Astrocyte (in vitro differentiated cells and primary cell): ENCODE measurements at regions not wholly inside any gene's neighbourhood (a gene's known extent, or its start where the extent isn't known, plus 50 kb on each side); places are given as distances from the start of the nearest gene placed in this dataset.
"Not testable (repeated sequence)": the region's sequence is repeated elsewhere in the genome, so short reads cannot be mapped to it uniquely, and the experiment has no call there.

Experiments used
- DNase-seq: peaks from one replicate; pipeline ENCODE4 v3.0.0-alpha.2; 2010; ENCODE audit warnings: low read depth
- FAIRE-seq: peaks from 2 replicates; lab custom pipeline; 2011; peaks lifted over from hg19 to GRCh38; lab: Jason Lieb, UNC
- H2AFZ ChIP-seq: 2 replicates; pipeline ENCODE4 v1.6.0; 2012; ENCODE audit warnings: low read depth, low read length, inconsistent platforms
- H3K27ac ChIP-seq: 2 replicates; pipeline ENCODE4 v1.5.1; 2011; ENCODE audit warnings: low read depth, low read length, inconsistent platforms
- H3K27me3 ChIP-seq: 2 replicates; pipeline ENCODE4 v1.6.0; 2011; ENCODE audit warnings: low read length, inconsistent platforms; ENCODE audit not compliant: insufficient read depth
- H3K36me3 ChIP-seq: 2 replicates; pipeline ENCODE4 v1.5.1; 2011; ENCODE audit warnings: low read length, inconsistent platforms; ENCODE audit not compliant: insufficient read depth
- H3K4me1 ChIP-seq: 2 replicates; pipeline ENCODE4 v1.5.1; 2011; ENCODE audit warnings: low read length, inconsistent platforms; ENCODE audit not compliant: insufficient read depth
- H3K4me2 ChIP-seq: 2 replicates; pipeline ENCODE4 v1.6.0; 2012; ENCODE audit warnings: low read length, inconsistent platforms
- H3K4me3 ChIP-seq: 2 replicates; pipeline ENCODE4 v1.5.1; 2011; ENCODE audit warnings: low read depth, mild to moderate bottlenecking, low read length, inconsistent platforms; ENCODE audit not compliant: insufficient read depth
- H3K79me2 ChIP-seq: 2 replicates; pipeline ENCODE4 v1.6.0; 2012; ENCODE audit warnings: mild to moderate bottlenecking, low read length, inconsistent platforms; ENCODE audit not compliant: insufficient read depth
- H3K9ac ChIP-seq: 2 replicates; pipeline ENCODE4 v1.6.0; 2012; ENCODE audit warnings: mild to moderate bottlenecking, low read length, inconsistent platforms
- H3K9me3 ChIP-seq: 2 replicates; pipeline ENCODE4 v1.5.1; 2012; ENCODE audit warnings: low read depth, mild to moderate bottlenecking, low read length, inconsistent platforms; ENCODE audit not compliant: insufficient read depth
- H4K20me1 ChIP-seq: 2 replicates; pipeline ENCODE4 v1.6.0; 2012; ENCODE audit warnings: low read length, inconsistent platforms; ENCODE audit not compliant: insufficient read depth
- H3K27ac Mint-ChIP-seq: one replicate; pipeline ENCODE4 v1.8.0; 2021; ENCODE audit warnings: mild to moderate bottlenecking, mixed read lengths; ENCODE audit not compliant: unreplicated experiment
- H3K27me3 Mint-ChIP-seq: one replicate; pipeline ENCODE4 v1.8.0; 2021; ENCODE audit warnings: low read depth, mixed read lengths; ENCODE audit not compliant: unreplicated experiment
- H3K36me3 Mint-ChIP-seq: one replicate; pipeline ENCODE4 v1.8.0; 2021; ENCODE audit warnings: low read depth, mixed read lengths; ENCODE audit not compliant: unreplicated experiment
- H3K4me1 Mint-ChIP-seq: one replicate; pipeline ENCODE4 v1.8.0; 2021; ENCODE audit warnings: low read depth, mixed read lengths; ENCODE audit not compliant: unreplicated experiment
- H3K4me3 Mint-ChIP-seq: one replicate; pipeline ENCODE4 v1.8.0; 2021; ENCODE audit warnings: mild to moderate bottlenecking, moderate library complexity, mixed read lengths; ENCODE audit not compliant: unreplicated experiment
- H3K9me3 Mint-ChIP-seq: one replicate; pipeline ENCODE4 v1.8.0; 2021; ENCODE audit warnings: mild to moderate bottlenecking, mixed read lengths; ENCODE audit not compliant: unreplicated experiment
- EZH2 ChIP-seq: IDR thresholded peaks from 2 replicates; pipeline ENCODE4 v1.6.1; 2012; ENCODE audit warnings: mild to moderate bottlenecking, low read length, inconsistent platforms; ENCODE audit not compliant: insufficient read depth
- TF ChIP-seq, protein P1 (sequence below): IDR thresholded peaks from 2 replicates; pipeline ENCODE4 v1.5.1; 2011; ENCODE audit warnings: low read depth, mild to moderate bottlenecking, inconsistent platforms, low read length, moderate library complexity; ENCODE audit not compliant: insufficient read depth

DNA sequence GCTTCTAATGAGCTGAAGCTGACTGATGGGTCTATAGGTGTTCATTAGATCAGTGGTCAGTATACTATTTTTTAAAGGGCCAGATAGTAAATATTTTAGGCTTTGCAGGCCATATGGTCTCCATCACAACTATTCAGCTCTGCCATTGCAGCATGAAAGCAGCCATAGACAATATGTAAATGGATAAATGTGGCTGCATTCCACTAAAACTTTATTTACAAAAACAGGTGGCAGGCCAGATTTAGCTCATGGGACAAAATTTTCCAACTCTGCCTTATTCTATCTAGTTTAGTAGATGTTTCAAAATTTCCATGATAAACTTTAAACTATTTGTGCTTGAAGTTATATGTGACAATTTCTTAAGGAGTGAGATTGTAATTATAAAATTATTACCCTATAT is 339.3 kb downstream of the ABCC12 start:
- TF ChIP-seq EZH2, result no peak
- TF ChIP-seq, protein P1, sequence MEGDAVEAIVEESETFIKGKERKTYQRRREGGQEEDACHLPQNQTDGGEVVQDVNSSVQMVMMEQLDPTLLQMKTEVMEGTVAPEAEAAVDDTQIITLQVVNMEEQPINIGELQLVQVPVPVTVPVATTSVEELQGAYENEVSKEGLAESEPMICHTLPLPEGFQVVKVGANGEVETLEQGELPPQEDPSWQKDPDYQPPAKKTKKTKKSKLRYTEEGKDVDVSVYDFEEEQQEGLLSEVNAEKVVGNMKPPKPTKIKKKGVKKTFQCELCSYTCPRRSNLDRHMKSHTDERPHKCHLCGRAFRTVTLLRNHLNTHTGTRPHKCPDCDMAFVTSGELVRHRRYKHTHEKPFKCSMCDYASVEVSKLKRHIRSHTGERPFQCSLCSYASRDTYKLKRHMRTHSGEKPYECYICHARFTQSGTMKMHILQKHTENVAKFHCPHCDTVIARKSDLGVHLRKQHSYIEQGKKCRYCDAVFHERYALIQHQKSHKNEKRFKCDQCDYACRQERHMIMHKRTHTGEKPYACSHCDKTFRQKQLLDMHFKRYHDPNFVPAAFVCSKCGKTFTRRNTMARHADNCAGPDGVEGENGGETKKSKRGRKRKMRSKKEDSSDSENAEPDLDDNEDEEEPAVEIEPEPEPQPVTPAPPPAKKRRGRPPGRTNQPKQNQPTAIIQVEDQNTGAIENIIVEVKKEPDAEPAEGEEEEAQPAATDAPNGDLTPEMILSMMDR, result no peak
- no peak overlapping the region for H3K4me2 ChIP-seq
- H2AFZ ChIP-seq, result no peak overlapping the region
- H3K27ac ChIP-seq, result no peak overlapping the region
- H3K4me1 Mint-ChIP-seq, result peaks cover 8% of the 10 kb centered on the region
- FAIRE-seq, result no peak
- no peaks in the 10 kb centered on the region for H4K20me1 ChIP-seq
- no peaks in the 10 kb centered on the region for H3K9me3 ChIP-seq
- no peaks in the 10 kb centered on the region for H3K4me1 ChIP-seq
- H3K9ac ChIP-seq, result no peak overlapping the region
- H3K79me2 ChIP-seq, result no peaks in the 10 kb centered on the region
- H3K36me3 ChIP-seq, result no peaks in the 10 kb centered on the region
- DNase-seq, result no peak
- H3K4me3 ChIP-seq, result no peak overlapping the region
- no peaks in the 10 kb centered on the region for H3K27me3 Mint-ChIP-seq
- H3K4me3 Mint-ChIP-seq, result no peak overlapping the region
- H3K9me3 Mint-ChIP-seq, result peaks cover 16% of the 10 kb centered on the region
- H3K27ac Mint-ChIP-seq, result no peak overlapping the region
- H3K27me3 ChIP-seq, result no peaks in the 10 kb centered on the region
- H3K36me3 Mint-ChIP-seq, result no peaks in the 10 kb centered on the region

DNA sequence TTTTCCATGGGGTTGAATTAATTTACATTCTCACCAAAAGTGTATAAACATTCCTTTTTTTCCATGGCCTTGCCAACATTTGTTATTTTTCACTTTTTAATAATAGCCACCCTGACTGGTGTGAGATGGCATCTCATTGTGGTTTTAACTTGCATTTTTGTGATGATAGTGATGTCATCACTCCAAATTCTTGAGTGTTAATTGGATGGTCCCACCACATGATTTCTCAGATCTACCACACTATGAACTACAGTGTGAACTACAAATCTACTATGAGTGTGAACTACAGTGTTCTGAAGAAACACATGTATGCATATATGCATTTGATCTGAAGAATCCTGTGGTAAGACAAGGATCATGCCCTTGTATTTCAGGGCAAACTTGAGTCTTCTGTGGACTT is 340.1 kb downstream of the ABCC12 start:
- no peak overlapping the region for H3K4me2 ChIP-seq
- no peaks in the 10 kb centered on the region for H3K27me3 ChIP-seq
- H3K36me3 ChIP-seq, result no peaks in the 10 kb centered on the region
- Mint-ChIP-seq H3K27me3 (no peaks in the 10 kb centered on the region), H3K36me3 (no peaks in the 10 kb centered on the region), H3K9me3 (peaks cover 19% of the 10 kb centered on the region), H3K4me3 (no peak overlapping the region), H3K4me1 (peaks cover 8% of the 10 kb centered on the region), H3K27ac (peak overlapping the region; percentile 69)
- H2AFZ ChIP-seq, result no peak overlapping the region
- no peak overlapping the region for H3K27ac ChIP-seq
- H3K4me1 ChIP-seq, result no peaks in the 10 kb centered on the region
- H3K79me2 ChIP-seq, result no peaks in the 10 kb centered on the region
- TF ChIP-seq, protein P1, result no peak
- no peak for TF ChIP-seq EZH2
- H3K9ac ChIP-seq, result no peak overlapping the region
- H3K9me3 ChIP-seq, result no peaks in the 10 kb centered on the region
- DNase-seq (peak; percentile 61), FAIRE-seq (no peak)
- no peak overlapping the region for H3K4me3 ChIP-seq
- no peaks in the 10 kb centered on the region for H4K20me1 ChIP-seq

DNA sequence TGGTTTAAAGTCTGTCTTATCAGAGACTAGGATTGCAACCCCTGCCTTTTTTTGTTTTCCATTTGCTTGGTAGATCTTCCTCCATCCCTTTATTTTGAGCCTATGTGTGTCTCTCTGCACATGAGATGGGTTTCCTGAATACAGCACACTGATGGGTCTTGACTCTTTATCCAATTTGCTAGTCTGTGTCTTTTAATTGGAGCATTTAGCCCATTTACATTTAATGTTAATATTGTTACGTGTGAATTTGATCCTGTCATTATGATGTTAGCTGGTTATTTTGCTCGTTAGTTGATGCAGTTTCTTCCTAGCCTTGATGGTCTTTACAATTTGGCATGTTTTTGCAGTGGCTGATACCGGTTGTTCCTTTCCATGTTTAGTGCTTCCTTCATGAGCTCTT is 344.0 kb downstream of the ABCC12 start:
- H4K20me1 ChIP-seq, FAIRE-seq, H3K27me3 Mint-ChIP-seq, H3K27ac Mint-ChIP-seq, H3K9me3 ChIP-seq, H3K4me1 Mint-ChIP-seq, H3K36me3 Mint-ChIP-seq, H3K4me3 ChIP-seq, H2AFZ ChIP-seq, H3K36me3 ChIP-seq, H3K27ac ChIP-seq, DNase-seq, H3K4me3 Mint-ChIP-seq, H3K9ac ChIP-seq, H3K4me1 ChIP-seq, H3K79me2 ChIP-seq, H3K27me3 ChIP-seq, H3K4me2 ChIP-seq: not testable (repeated sequence)
- H3K9me3 Mint-ChIP-seq, result peaks cover 21% of the 10 kb centered on the region
